HG03139 (cell line): ENCODE measurements at regions not wholly inside any gene's neighbourhood (a gene's known extent, or its start where the extent isn't known, plus 50 kb on each side); places are given as distances from the start of the nearest gene placed in this dataset.

Experiments used
- ATAC-seq: cut with Tn5 transposase; IDR thresholded peaks from one replicate; pipeline ENCODE4 v1.9.1; 2021; ENCODE audit not compliant: unreplicated experiment

DNA sequence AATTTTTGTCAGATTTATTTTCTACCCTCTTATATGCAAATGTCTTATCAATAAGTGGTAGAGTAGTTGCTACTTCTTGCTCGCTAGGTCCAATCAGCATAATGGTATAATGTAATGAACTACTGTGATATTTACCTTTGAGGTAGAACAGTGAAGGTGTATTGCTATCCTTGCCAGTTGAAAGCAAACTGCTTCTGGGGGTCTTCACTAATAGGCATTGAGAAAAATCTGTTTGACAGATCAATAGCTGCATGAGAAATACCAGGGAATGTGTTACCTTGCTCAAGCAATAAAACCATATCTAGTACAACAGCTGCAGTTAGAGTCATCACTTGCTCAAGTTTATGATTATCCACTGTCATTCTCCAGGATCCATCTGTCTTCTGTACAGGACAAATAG, 50.1 kb upstream of the EFEMP1 start:
- no peak for ATAC-seq

DNA sequence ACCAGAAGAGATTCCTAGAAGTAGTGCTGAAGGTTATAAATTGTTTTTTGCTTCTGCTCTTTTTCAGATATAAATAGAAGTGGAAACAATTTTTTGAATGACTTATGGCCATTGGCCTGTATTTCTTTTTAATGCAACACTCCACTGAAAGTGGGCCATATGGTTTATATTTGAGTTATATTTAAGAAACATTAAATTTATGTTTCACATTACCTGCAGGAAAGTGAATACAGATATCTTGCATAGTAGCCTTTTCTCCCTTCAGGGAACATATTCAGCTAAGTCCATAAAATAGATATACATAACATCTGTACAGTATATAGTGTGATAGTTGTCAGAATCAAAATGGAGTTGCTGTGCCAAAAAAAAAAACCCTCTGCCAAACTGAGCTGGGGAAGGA, 53.1 kb upstream of the EFEMP1 start:
- no peak for ATAC-seq

DNA sequence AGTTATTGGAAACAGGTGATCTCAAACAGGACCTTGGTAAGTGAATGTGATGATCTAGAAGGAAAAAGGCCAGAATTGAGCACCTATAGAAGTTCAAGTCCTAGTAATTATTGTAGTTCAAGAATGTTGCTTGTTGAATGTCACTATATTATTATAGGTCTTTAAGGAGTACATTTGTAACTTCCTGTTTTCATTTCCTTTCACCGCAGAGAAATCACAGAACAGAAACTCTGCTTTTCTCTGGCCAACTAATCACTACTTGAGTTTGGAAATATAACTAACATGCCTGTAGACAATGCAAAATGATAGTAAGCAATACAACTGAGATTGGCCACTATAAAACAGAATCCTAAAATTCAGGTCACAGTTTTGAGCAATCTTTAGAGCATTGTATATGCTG, 61.8 kb upstream of the EFEMP1 start:
- ATAC-seq = peak; percentile 98

DNA sequence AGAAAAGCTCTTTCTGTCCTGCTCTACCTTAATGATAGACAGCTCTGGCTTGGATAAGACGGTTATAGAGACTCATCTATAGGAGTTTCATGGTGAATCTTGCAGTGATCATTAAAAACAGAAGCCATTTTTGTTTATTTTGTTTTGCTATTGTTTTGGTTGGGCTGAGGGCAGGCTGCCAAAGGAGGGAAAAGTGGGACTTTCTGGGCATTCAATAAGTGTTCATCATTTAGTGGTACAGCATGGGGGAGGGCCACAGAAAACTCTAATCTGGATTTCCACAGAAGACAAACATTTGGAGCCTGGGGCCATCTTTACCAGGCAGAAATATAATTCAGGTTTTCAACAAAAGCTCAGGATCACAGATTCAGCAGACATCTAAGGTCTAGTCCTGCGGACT, 62.4 kb upstream of the EFEMP1 start:
- no peak for ATAC-seq

DNA sequence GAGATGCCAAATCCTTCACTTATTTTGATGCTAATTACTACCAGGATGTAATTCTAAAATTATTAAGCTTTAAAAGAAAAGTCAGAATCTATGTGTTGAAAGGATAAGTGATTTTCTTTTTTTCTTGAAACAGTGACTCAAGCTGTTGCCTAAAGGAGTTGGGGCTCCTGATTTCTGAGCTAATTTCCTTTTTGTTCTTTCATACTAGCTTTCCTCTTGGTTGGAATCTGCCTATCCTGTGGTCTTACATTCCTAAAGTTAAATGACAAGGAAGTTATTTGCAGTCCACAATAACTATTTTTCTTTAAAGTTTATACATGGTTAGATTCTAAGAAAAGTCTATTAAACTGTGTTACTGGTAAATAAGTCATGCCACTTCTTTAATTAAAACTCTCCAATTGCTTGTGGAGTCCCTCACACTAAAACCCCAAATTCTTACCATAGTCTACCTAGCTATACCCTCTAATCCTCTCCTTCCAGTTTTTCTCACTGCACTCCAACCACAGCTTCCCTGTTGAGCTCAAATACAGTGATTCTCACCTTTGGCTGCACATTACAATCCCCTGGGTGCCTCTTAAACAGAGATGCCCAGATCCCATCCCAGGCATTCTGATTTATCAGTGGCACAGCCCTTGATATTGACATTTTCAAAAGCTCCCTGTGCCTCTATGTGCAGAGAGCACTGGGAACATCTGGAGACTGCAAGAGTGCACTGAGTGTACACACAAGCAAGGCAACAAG, 63.3 kb upstream of the EFEMP1 start:
- no peak for ATAC-seq

DNA sequence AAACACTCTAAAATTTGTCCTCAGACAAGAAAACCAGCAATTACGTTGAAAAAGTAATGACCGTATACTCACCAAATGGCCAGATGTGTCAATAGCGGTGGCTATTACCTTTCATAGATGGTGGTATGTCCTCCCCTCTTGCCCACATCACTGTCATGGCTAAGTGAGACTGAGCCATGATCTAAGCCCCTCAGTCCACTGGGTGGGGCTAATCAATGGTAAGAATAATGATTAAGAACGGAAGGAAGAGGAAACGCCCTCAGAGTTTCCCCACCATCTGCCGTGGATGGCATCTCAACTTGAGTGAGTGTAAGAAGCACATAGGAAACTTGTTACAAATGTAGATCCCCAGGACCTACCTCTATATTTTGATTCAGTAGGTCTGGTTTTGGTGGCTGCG, 65.8 kb upstream of the EFEMP1 start:
- ATAC-seq = no peak

DNA sequence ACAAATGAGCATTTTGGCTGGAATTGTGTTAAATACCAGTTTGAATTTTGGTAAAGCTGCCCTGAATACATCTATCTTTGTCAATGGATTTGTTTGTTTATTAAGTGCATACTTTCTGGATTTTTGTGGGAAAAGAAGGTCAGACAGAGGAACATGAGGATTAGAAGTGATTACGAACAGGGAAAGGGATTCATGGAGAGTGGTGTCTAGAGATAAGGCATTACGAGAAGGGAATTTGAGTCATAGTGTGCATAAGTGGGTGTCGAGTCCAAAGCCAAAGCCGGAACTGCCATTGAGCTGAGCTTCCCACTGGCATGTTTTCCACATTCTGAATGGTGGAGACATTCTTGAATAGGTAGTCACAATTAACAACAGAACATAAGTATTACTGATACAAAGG, 68.9 kb upstream of the EFEMP1 start:
- no peak for ATAC-seq

DNA sequence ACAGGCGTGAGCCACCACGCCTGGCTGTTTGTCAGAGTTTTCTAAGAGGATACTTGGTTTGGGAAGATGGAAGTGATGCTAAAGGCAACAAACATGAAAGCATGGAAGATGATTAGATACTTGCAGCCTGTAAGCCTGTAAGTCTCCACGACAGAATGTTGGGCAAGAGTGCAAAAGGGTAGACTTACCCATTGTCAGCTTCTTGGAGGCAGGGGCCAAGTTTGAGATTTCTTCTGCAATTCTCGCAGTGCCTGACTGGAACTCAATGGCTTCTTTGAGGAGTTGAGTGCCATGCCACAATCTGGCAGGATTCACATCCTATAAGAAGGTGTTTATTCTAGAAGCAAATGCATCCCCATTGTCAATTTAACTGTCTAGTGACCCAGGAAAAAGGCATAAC, 70.1 kb upstream of the EFEMP1 start:
- ATAC-seq = no peak

DNA sequence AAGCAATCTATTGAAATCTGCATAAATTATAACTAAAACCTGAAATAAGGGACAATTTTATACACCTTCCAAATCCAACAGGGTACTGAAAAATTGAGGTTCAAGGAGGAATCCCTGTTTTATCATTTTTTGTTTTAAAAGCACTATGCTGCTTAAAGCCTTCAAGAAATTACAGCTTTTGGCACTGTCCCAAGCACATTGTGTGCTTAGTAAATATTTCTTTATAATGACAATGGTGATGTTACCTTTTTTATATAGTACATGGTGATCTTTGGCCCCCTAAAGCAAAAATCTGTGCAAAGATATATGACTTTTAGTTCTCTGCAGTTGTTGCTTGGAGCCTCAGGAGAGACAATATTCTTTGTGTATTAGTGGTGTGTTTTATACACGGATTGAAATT, 71.6 kb upstream of the EFEMP1 start:
- no peak for ATAC-seq

DNA sequence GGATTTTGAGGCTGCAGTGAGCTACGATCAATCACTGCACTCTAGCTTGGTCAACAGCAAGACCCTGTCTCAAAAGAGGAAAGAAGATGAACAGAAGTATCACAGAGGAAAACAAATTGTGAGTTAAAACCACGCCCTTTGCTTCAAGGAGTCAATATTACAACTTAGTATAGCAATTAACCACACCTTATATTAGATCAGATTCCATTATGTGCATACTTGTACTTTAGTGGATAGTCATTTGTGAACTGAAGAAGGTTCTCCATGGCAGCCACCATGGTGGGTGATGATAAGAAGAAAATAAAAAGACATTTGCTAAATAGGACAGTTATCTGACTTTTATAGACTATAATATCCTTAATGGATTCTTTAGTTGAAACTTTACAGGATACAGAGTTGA, 72.3 kb upstream of the EFEMP1 start:
- no peak for ATAC-seq

DNA sequence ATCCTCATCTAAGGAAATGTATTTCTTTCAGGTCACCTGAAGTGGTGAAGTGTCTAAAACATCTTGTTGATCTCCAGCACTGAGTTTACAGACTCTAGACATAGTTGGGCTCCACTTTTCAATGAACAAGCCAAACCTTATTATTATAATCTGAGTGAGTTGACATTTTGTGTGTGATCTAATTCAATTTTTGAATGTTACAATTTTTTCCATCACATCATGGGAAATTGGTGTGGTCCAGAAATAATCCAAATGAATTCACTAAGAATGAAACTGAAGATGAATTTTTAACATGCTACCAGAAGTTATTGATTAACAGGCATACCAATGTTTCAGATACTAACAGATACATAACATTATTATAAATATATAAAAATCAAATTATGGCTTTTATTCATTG, 75.6 kb upstream of the EFEMP1 start:
- ATAC-seq = no peak

DNA sequence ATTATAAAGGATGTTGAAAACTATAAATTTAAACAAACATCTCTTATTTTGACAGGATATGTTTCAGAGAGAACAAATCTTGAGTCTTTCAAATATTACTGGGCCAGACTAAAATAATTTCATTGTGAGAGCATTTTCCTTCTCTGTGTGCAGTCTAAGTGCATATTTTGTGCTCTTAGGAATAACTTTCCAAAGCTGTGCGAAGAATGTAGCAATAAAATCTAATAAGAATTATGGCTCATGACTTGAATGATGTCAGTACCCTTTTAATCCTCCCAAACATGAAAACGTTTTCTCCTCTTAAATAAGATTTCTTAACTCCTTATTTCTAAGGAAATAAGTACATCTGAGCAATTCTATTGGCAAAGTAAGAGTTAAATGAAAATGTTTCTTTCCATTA, 76.2 kb upstream of the EFEMP1 start:
- ATAC-seq = no peak

DNA sequence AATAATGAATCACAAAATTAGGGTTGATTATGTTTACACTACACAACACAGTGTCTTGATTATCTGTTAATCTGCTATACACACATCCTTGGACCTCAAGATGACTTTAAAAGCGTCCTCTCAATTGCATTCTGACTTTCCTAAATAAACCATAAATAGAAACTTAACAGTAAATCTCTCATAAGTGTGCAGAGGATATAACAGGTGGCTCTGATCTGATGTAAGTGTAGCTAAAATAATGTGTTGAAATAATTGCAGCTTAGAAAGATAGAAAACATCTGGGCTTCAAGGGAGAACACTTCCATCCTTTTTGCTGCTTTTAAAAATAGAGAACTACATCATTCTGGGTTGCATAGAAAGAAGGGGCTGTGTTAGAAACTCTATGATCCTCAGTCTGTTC, 78.4 kb upstream of the EFEMP1 start:
- no peak for ATAC-seq

DNA sequence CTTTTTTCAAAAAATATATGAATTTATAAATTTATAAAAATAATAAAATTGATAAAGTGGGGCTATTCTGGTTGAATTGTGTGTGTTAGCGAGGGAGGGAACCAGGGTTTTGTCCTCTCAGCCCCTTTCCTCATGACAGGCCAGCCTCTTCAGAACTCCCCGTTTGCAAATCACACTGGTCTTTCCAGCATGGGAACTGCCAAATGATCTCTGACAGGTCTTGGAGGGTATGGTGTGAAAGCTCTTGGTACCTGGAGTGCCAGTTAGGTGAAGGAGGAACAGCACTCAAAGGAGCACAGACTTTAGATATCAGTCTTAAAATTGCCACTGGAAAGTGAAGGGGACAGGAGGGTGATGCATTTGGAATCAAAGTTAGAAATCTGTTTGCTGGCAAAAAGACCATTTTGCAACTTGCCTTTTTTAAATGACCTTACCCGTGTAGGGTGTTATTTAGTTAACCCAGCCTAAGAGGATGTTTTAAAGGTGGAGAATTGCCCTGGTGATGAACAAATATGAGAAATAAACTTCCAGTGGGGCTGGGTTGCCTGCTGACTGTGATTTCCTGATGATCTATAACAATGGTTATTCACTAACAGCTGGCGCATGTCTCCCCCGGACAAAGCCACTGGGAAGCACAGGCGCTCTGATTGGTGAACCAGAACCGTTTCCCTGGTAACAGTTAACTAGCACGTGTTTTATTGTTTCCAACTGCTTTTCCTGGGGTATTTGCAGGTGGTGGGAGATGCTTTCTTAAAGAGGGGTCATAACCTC, 85.3 kb upstream of the EFEMP1 start:
- ATAC-seq = no peak

DNA sequence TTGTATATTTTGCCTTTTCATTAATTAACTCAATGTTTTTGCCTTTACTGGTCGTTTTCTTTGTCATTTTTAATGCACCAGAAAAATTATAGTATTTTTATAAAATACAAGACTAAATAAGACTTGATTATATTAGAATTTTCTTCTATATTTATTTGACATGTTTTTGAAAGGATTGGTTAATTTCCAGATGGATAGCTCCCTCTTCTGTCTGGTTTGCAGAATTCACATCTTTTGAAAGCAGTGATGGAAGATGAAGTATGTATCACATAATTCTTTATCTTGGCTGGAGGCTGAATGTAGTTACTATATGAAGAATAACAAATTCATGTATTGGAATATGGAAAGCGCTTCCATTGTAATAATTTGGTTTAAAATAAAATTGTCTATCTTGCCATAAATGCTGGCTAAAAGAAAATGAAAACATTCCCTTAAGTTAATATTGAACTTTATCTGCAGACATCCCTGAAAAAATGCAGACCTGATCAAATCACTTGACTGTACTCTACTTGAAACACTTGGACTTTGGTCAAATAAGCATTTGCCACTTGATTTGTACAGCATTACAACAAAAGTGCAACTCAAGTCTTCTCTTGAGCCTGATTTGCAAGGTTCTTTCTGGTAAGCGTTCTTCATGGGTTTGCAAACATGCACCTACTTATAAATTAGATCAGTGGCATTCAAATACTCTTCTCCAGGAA, 86.3 kb upstream of the EFEMP1 start:
- ATAC-seq = no peak

DNA sequence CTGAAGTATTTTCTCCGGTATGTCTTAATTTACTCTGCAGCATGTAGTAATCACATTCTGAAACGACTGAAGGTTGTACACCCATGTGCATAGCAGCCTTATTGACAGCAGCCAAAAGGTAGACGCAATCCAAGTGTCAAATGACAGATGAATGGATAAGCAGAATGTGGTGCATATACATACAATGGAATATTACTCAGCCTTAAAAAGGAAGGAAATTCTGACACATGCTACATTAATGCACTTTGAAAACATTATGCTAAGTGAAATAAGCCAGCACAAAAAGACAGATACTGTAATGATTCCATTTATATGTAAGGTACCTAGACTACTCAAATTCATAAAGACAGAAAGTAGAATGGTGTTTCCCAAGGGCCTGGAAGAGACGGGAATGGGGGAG, 88.0 kb upstream of the EFEMP1 start:
- no peak for ATAC-seq

DNA sequence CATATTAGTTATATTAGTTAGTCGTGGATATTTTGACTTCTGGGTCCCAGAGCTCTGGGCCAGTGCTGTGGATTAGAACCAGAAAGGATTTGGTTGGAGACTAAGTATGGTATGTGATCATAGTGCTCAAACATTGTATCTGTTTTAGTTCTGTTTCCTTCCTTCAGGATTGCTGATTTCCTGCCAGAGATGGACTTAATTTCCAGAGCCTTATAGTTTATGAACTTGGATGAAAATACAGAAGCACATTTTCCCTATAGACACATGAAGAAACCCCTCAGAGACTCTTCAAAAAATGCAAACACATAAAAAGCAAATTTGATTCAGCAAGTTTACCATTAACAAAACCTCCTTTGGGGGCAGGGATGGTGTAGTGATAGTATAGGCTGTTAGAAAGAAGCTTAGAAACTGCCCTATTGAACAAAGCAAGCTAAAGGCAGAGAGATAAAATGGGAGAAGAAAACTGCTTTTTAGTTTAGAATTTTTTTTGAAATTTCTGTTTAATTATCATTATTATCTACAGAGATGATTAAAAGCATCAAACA, 88.7 kb upstream of the EFEMP1 start:
- no peak for ATAC-seq

DNA sequence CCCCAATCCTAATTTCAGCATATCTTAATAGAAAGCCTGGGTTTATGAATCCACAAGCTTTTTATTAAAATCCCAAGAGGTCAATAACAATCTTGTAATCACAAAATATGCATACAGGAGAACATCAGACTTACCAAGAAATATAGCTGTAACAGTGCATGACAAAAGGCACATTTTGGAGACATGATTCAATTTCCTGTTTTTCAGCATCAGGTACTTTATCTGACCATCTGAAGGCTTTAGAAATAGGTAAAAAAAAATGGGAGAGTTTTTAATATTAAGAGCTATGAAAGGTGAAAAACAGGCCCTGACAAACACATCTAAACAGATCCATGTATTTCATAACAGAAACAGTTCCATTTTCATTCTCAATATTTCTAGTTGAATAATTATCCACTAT, 89.9 kb upstream of the EFEMP1 start:
- ATAC-seq = no peak

DNA sequence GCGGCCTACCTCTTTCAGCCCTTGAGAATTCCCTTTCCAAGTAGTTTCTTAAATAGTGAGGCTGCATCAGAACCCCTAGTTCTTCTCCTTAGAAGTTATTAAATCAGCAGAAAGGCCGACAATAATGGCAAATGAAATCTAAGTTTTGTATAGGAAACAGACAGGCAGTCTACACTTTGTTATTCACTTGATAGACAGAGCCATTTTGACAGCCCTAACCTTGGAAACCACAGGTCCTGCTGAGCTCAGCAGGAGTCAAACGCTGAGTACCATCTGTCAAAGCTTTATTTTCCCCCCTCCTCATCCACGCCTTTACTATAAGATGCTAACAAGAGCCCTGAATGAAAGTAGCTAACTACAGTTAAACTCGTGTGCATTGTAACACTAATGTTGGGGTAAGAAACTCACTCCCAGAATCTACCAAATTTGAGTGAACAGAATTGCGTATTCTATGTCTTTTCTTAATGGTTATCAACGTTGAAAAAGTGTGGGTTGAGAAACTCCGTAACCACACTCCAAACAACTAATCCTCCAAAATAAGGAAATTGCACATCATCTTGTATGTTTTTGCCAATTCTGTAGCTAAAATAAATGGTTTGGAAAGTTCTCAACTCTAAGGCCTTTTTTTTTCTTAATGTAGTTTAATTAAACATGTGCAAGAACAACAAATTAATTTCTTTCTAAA, 90.6 kb upstream of the EFEMP1 start:
- ATAC-seq = no peak

DNA sequence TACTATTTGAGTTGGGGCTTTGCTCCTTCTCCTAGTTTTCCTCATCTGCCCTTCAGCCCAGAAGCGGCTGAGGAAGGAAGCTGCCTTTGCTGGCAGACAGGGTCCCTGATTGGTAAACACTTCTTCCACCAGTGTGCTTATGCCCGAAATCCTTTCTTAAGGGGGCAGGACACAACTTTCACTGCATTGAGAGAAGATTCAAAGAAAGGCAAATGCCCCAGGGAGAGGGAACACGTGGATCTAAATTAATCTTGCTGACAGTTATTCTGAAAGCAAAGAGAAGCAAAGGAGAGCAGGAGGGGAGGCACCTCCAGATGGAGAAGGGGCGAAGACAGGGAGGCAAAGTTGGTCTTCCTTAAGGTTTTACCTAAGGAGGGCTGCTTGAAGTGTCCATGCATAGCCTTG, 92.1 kb upstream of the EFEMP1 start:
- no peak for ATAC-seq

DNA sequence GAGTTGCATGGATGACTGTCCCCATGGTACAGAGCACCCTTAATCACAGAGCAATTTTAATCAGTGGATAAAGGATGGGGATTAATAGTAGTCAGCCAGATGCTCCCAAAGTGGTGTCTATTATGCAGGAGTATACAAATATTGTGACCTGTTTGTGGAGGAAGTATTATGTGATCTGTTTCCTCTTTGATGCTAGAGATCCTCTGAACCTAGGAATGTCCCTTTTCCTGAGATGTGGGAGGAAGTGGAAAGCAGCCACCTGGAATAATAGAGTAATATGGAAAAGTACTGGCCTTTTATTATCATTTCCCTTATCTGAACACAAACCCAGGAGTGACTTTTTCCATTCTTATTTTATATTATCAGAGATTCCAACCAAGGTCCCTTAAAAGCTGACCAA, 94.2 kb upstream of the EFEMP1 start:
- no peak for ATAC-seq
